ENCODE measurements at regions not wholly inside any gene's neighbourhood (a gene's known extent, or its start where the extent isn't known, plus 50 kb on each side); places are given as distances from the start of the nearest gene placed in this dataset.

- Histone ChIP-seq H3K27ac (ENCODE audit: low read depth, low read length) (no peak overlapping the region), H3K9ac (replicated peaks in 1 of 4; ENCODE audit: extremely low read depth in 1 of 4, low read depth in 3 of 4, low read length in 3 of 4) (no peak overlapping the region), H4K91ac (replicated peaks; ENCODE audit: insufficient read length, low read length) (no peak overlapping the region), H2BK20ac (ENCODE audit: low read length) (no peak overlapping the region), H3K4me1 (replicated peaks in 1 of 4; ENCODE audit: control insufficient read depth in 3 of 4, insufficient read depth in 4 of 4, low read length in 3 of 4) (no peaks in the 10 kb centered on the region), H3K79me2 (ENCODE audit: control insufficient read depth in 1 of 2, insufficient read depth in 2 of 2, low read length in 2 of 2) (no peaks in the 10 kb centered on the region), H3K4ac (replicated peaks; ENCODE audit: insufficient read length, low read depth, low read length) (no peak overlapping the region), H3K14ac (ENCODE audit: insufficient read length) (no peak overlapping the region), H3K79me1 (ENCODE audit: low read depth, low read length) (no peaks in the 10 kb centered on the region), H2AK5ac (ENCODE audit: low read depth, low read length) (no peak overlapping the region), H3K56ac (replicated peaks; ENCODE audit: insufficient read length, low read depth, low read length) (no peak overlapping the region), H2BK15ac (ENCODE audit: low read length) (no peak overlapping the region), H3K4me2 (ENCODE audit: insufficient read depth in 1 of 2, low read depth in 2 of 2, low read length in 2 of 2) (no peak overlapping the region), H2BK120ac (replicated peaks; ENCODE audit: low read depth, low read length) (no peak overlapping the region), H4K20me1 (replicated peaks in 1 of 2; ENCODE audit: control insufficient read depth in 1 of 2, insufficient read depth in 2 of 2, low read length in 2 of 2) (no peaks in the 10 kb centered on the region), H2AFZ (ENCODE audit: low read length) (no peak overlapping the region), H2BK12ac (ENCODE audit: low read depth, low read length) (no peak overlapping the region), H4K5ac (ENCODE audit: insufficient read length, low read depth, low read length) (no peak overlapping the region), H3K18ac (ENCODE audit: extremely low read depth, low read length) (no peak overlapping the region), H3K27me3 (replicated peaks in 1 of 4; ENCODE audit: control insufficient read depth in 3 of 4, extremely low read depth in 1 of 4, insufficient read depth in 3 of 4, low read length in 3 of 4) (no peaks in the 10 kb centered on the region), H3K36me3 (ENCODE audit: control insufficient read depth in 2 of 4, insufficient read depth in 4 of 4, low read length in 3 of 4) (no peaks in the 10 kb centered on the region), H4K8ac (ENCODE audit: extremely low read depth, insufficient read depth, low read length) (no peak overlapping the region), H3K23me2 (ENCODE audit: low read depth, low read length) (no peaks in the 10 kb centered on the region), H3K4me3 (ENCODE audit: extremely low read depth in 1 of 4, insufficient read depth in 2 of 4, low read depth in 3 of 4, low read length in 4 of 4) (no peak overlapping the region), H2BK5ac (ENCODE audit: low read depth, low read length) (no peak overlapping the region), H3K23ac (ENCODE audit: insufficient read length) (no peak overlapping the region), H3K9me3 (ENCODE audit: insufficient read depth in 2 of 2, low read depth in 1 of 2, low read length in 1 of 2) (no peaks in the 10 kb centered on the region)
- CTCF ChIA-PET (ENCODE audit: partially characterized antibody): interaction anchor here (1.2 kb wide), 1 partner anchor 10 kb away, joined by 3 read pairs; no protein-coding TSS in a partner anchor
- FAIRE-seq (no peak), DNase-seq (ENCODE audit: low read depth in 1 of 2, low spot score in 2 of 2) (no peak)
- POLR2A ChIA-PET (ENCODE audit: partially characterized antibody): no interaction called here
- 89% methylated on average over 5 of the region's 5 CpGs; no CpG with 5 or more reads in 1 of the 2 experiments for WGBS, 2 experiments (ENCODE audit: extremely low coverage in 1 of 2, insufficient coverage in 1 of 2, insufficient read length in 1 of 2, insufficient replicate concordance in 2 of 2, low coverage in 1 of 2, low lambda C conversion rate in 2 of 2, missing lambda C conversion rate in 1 of 2)
- TF ChIP-seq ASH2L (IDR thresholded peaks at IDR 0.05; ENCODE audit: low read length) (no peak), TCF12 (IDR thresholded peaks at IDR 0.05; ENCODE audit: low read depth, low read length) (no peak), CTBP2 (IDR thresholded peaks at IDR 0.05; ENCODE audit: borderline replicate concordance, insufficient read depth, insufficient read length, low read length) (no peak), MAFK (IDR thresholded peaks at IDR 0.05; ENCODE audit: low read depth, low read length) (no peak), EP300 (IDR thresholded peaks at IDR 0.05; ENCODE audit: borderline replicate concordance in 1 of 2, low read depth in 2 of 2, low read length in 2 of 2) (no peak), RNF2 (IDR thresholded peaks at IDR 0.05; ENCODE audit: borderline replicate concordance, low read depth, low read length, missing control alignments, poor library complexity, severe bottlenecking) (no peak), NRF1 (IDR thresholded peaks at IDR 0.05; ENCODE audit: low read depth, low read length) (no peak), POU5F1 (IDR thresholded peaks at IDR 0.05; ENCODE audit: low read depth, low read length) (no peak), ZNF274 (IDR thresholded peaks at IDR 0.05; ENCODE audit: borderline replicate concordance, extremely low read depth, low read length) (no peak), CTCF (IDR thresholded peaks at IDR 0.05; ENCODE audit: control extremely low read depth in 1 of 3, insufficient read depth in 1 of 3, low read depth in 1 of 3, low read length in 3 of 3) (no peak), RFX5 (IDR thresholded peaks at IDR 0.05; ENCODE audit: borderline replicate concordance, low read depth, low read length) (no peak), KDM5A (IDR thresholded peaks at IDR 0.05; ENCODE audit: low read length) (no peak)
These were observed 285.9 kb downstream of the PSAT1 start for GRCh38 chr9:78582821-78583220.
